Panc1 (cell line): ENCODE measurements at regions not wholly inside any gene's neighbourhood (a gene's known extent, or its start where the extent isn't known, plus 50 kb on each side); places are given as distances from the start of the nearest gene placed in this dataset.

ENCODE experiments used
- ATAC-seq: fragments of 200-7000 bp; cut with Tn5 transposase; 2 replicates; pipeline ENCODE4 v1.9.1; 2020; ENCODE audit warnings: mild to moderate bottlenecking, moderate library complexity
- BruUV-seq: library from RNA; stranded (reverse); fragments of 400-500 nt; replicated peaks from 2 replicates; lab custom pipeline; 2021; lab: Mats Ljungman, UMichigan
- CTCF ChIA-PET: fragments of 300-600 bp; sonication (Branson Sonifier 250); formaldehyde crosslinking; loops from one replicate; lab custom pipeline; 2022; ENCODE audit warnings: antibody characterized with exemption; lab: Charles Lee
- POLR2A ChIA-PET: fragments of 300-600 bp; sonication (Branson Sonifier 250); formaldehyde crosslinking; loops from one replicate; lab custom pipeline; 2022; ENCODE audit warnings: antibody characterized with exemption; lab: Charles Lee
- DNase-seq: peaks from one replicate; pipeline ENCODE4 v3.0.0-alpha.2; 2010; ENCODE audit warnings: low read depth, low spot score
- H3K27ac ChIP-seq: 2 replicates; pipeline ENCODE4 v1.5.1; 2011; ENCODE audit warnings: mild to moderate bottlenecking, low read length, inconsistent platforms
- H3K27me3 ChIP-seq: fragments of 200-500 bp; sonication (Bioruptor generic); 2 replicates; pipeline ENCODE4 v1.6.0; 2014; ENCODE audit warnings: low read length, inconsistent platforms; ENCODE audit not compliant: control insufficient read depth, insufficient read depth
- H3K36me3 ChIP-seq: fragments of 200-500 bp; sonication (Bioruptor generic); 2 replicates; pipeline ENCODE4 v1.5.1; 2014; ENCODE audit warnings: inconsistent platforms, mild to moderate bottlenecking, low read length, moderate library complexity; ENCODE audit not compliant: control insufficient read depth, insufficient read depth
- H3K4me1 ChIP-seq: 2 replicates; pipeline ENCODE4 v1.5.1; 2011; ENCODE audit warnings: inconsistent platforms, mild to moderate bottlenecking, low read length, moderate library complexity; ENCODE audit not compliant: control insufficient read depth, insufficient read depth
- H3K4me3 ChIP-seq, 2 experiments: 2 replicates each; pipeline ENCODE4 v1.5.1; 2011 to 2012; ENCODE audit warnings: low read depth in 2 of 2, low read length in 2 of 2, mild to moderate bottlenecking in 2 of 2, inconsistent platforms in 1 of 2, moderate library complexity in 1 of 2
- H3K9me3 ChIP-seq: fragments of 200-500 bp; sonication (Bioruptor generic); 2 replicates; pipeline ENCODE4 v1.5.1; 2014; ENCODE audit warnings: low read depth, mild to moderate bottlenecking, inconsistent platforms, low read length, moderate library complexity; ENCODE audit not compliant: control insufficient read depth, insufficient read depth
- POLR2AphosphoS5 ChIP-seq: IDR thresholded peaks from 2 replicates; pipeline ENCODE4 v1.6.1; 2012; ENCODE audit warnings: mild to moderate bottlenecking, low read depth, low read length, moderate library complexity
- SIN3A ChIP-seq: IDR thresholded peaks from 2 replicates; pipeline ENCODE4 v1.6.1; 2012; ENCODE audit warnings: low read depth, mild to moderate bottlenecking, low read length, moderate library complexity, borderline replicate concordance; ENCODE audit not compliant: insufficient read depth
- TCF7L2 ChIP-seq: IDR thresholded peaks from 2 replicates; pipeline ENCODE4 v1.6.1; 2011; ENCODE audit warnings: mild to moderate bottlenecking, low read depth, low read length, inconsistent platforms
- in situ Hi-C: cut with HindIII; loops from 2 replicates; pipeline ENCODE4 v1.10.0; 2016; ENCODE audit warnings: low sequenced_read_pairs, low pct_unique_long_range_greater_than_20kb
- intact Hi-C: fragments of 100-400 bp; cut with micrococcal nuclease; formaldehyde crosslinking; loops from one replicate; pipeline ENCODE4 v1.10.0; 2022; ENCODE audit not compliant: unreplicated experiment
- TF ChIP-seq, protein P1 (sequence below): fragments of 450-650 bp; IDR thresholded peaks from 2 replicates; pipeline ENCODE4 v1.5.1; 2017; ENCODE audit warnings: mild to moderate bottlenecking
- TF ChIP-seq, protein P2 (sequence below), 2 experiments: IDR thresholded peaks; 2 replicates each; pipeline ENCODE4 v1.6.1; 2011 to 2012; ENCODE audit warnings: low read depth in 2 of 2, control low read depth in 1 of 2, low read length in 1 of 2, mild to moderate bottlenecking in 1 of 2, moderate library complexity in 1 of 2; ENCODE audit not compliant: insufficient read depth in 1 of 2

DNA sequence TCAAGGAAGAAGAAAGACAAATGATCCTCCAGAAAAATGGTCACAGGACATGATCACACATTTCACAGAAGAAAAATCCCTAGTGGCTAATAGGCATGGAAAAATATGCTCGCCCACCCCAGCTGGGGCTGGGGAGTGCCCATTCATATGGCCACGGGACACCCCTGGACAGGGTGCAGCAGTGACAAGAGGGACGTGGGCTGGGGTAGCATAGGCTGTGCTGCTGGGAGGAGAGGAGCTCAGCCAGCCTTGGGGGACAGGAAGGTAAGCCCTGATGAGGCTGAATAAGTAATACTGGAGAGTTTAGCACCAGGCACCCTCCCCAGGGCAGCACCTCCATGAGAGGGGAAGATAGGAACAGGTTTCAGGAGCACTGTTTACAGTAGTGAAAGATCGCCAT lies 254.9 kb upstream of the HS6ST1 start:
- no peaks in the 10 kb centered on the region for H3K4me1 ChIP-seq
- H3K36me3 ChIP-seq = no peaks in the 10 kb centered on the region
- H3K9me3 ChIP-seq = no peaks in the 10 kb centered on the region
- intact Hi-C loops (no loop called here), in situ Hi-C loops (no loop called here)
- no peak for DNase-seq
- POLR2A ChIA-PET = no interaction called here
- CTCF ChIA-PET = interaction anchor here (0.6 kb wide), 1 partner anchor 398 kb away, joined by 11 read pairs; no protein-coding TSS in a partner anchor
- no peak overlapping the region for H3K27ac ChIP-seq
- ATAC-seq = no peak
- TF ChIP-seq, protein P1, sequence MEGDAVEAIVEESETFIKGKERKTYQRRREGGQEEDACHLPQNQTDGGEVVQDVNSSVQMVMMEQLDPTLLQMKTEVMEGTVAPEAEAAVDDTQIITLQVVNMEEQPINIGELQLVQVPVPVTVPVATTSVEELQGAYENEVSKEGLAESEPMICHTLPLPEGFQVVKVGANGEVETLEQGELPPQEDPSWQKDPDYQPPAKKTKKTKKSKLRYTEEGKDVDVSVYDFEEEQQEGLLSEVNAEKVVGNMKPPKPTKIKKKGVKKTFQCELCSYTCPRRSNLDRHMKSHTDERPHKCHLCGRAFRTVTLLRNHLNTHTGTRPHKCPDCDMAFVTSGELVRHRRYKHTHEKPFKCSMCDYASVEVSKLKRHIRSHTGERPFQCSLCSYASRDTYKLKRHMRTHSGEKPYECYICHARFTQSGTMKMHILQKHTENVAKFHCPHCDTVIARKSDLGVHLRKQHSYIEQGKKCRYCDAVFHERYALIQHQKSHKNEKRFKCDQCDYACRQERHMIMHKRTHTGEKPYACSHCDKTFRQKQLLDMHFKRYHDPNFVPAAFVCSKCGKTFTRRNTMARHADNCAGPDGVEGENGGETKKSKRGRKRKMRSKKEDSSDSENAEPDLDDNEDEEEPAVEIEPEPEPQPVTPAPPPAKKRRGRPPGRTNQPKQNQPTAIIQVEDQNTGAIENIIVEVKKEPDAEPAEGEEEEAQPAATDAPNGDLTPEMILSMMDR = no peak
- TF ChIP-seq TCF7L2 = no peak
- TF ChIP-seq, protein P2, sequence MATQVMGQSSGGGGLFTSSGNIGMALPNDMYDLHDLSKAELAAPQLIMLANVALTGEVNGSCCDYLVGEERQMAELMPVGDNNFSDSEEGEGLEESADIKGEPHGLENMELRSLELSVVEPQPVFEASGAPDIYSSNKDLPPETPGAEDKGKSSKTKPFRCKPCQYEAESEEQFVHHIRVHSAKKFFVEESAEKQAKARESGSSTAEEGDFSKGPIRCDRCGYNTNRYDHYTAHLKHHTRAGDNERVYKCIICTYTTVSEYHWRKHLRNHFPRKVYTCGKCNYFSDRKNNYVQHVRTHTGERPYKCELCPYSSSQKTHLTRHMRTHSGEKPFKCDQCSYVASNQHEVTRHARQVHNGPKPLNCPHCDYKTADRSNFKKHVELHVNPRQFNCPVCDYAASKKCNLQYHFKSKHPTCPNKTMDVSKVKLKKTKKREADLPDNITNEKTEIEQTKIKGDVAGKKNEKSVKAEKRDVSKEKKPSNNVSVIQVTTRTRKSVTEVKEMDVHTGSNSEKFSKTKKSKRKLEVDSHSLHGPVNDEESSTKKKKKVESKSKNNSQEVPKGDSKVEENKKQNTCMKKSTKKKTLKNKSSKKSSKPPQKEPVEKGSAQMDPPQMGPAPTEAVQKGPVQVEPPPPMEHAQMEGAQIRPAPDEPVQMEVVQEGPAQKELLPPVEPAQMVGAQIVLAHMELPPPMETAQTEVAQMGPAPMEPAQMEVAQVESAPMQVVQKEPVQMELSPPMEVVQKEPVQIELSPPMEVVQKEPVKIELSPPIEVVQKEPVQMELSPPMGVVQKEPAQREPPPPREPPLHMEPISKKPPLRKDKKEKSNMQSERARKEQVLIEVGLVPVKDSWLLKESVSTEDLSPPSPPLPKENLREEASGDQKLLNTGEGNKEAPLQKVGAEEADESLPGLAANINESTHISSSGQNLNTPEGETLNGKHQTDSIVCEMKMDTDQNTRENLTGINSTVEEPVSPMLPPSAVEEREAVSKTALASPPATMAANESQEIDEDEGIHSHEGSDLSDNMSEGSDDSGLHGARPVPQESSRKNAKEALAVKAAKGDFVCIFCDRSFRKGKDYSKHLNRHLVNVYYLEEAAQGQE (IDR thresholded peaks at IDR 0.05; ENCODE audit: insufficient read depth in 1 of 2, low read depth in 2 of 2, low read length in 1 of 2) = no peak
- TF ChIP-seq SIN3A = no peak
- TF ChIP-seq POLR2AphosphoS5 = no peak
- H3K4me3 ChIP-seq = no peak overlapping the region
- H3K27me3 ChIP-seq = peaks cover 9% of the 10 kb centered on the region
- BruUV-seq = no TSS peak

GRCh38 chr2:128577141-128577930 lies 258.7 kb upstream of the HS6ST1 start:
- DNase-seq (no peak), ATAC-seq (no peak)
- in situ Hi-C loops = no loop called here
- H3K27me3 ChIP-seq = peaks cover 2% of the 10 kb centered on the region
- TF ChIP-seq, protein P1 = no peak
- no peak for TF ChIP-seq SIN3A
- no peak for TF ChIP-seq TCF7L2
- TF ChIP-seq, protein P2 (IDR thresholded peaks at IDR 0.05; ENCODE audit: insufficient read depth in 1 of 2, low read depth in 2 of 2, low read length in 1 of 2) = no peak
- no peak for TF ChIP-seq POLR2AphosphoS5
- H3K27ac ChIP-seq = no peak overlapping the region
- no peak overlapping the region for H3K4me3 ChIP-seq
- H3K9me3 ChIP-seq = no peaks in the 10 kb centered on the region
- no TSS peak for BruUV-seq
- H3K4me1 ChIP-seq = no peaks in the 10 kb centered on the region
- intact Hi-C loops = no loop called here
- POLR2A ChIA-PET = no interaction called here
- H3K36me3 ChIP-seq = no peaks in the 10 kb centered on the region
- CTCF ChIA-PET = no interaction called here
